ENCODE measurements at regions not wholly inside any gene's neighbourhood (a gene's known extent, or its start where the extent isn't known, plus 50 kb on each side); places are given as distances from the start of the nearest gene placed in this dataset.
"Not testable (repeated sequence)": the region's sequence is repeated elsewhere in the genome, so short reads cannot be mapped to it uniquely, and the experiment has no call there.

GRCh38 chr3:177476921-177477435 is 279.7 kb upstream of the TBL1XR1 start:
- DNase-seq (ENCODE audit: low spot score), result no peak

GRCh38 chr3:177478170-177478867 is 281.0 kb upstream of the TBL1XR1 start:
- DNase-seq (ENCODE audit: low spot score), result no peak

GRCh38 chr3:177479630-177480029 is 282.3 kb upstream of the TBL1XR1 start:
- no peak for DNase-seq (ENCODE audit: low spot score)

- DNase-seq (ENCODE audit: low spot score), result no peak
Measured at GRCh38 chr3:177481329-177481728, 284.0 kb upstream of the TBL1XR1 start.

GRCh38 chr3:177482048-177482691 is 284.9 kb upstream of the TBL1XR1 start:
- no peak for DNase-seq (ENCODE audit: low spot score)

GRCh38 chr3:177483182-177483967 is 286.1 kb upstream of the TBL1XR1 start:
- DNase-seq (ENCODE audit: low spot score), result no peak

- no peak for DNase-seq (ENCODE audit: low spot score)
Measured at GRCh38 chr3:177484206-177484605, 286.9 kb upstream of the TBL1XR1 start.

- DNase-seq (ENCODE audit: low spot score), result no peak
Measured at GRCh38 chr3:177484926-177485325, 287.6 kb upstream of the TBL1XR1 start.

- no peak for DNase-seq (ENCODE audit: low spot score)
Measured at GRCh38 chr3:177487635-177488186, 290.4 kb upstream of the TBL1XR1 start.

GRCh38 chr3:177488740-177489139 is 291.5 kb upstream of the TBL1XR1 start:
- no peak for DNase-seq (ENCODE audit: low spot score)

GRCh38 chr3:177490626-177491025 is 293.3 kb upstream of the TBL1XR1 start:
- DNase-seq (ENCODE audit: low spot score), result no peak

GRCh38 chr3:177491296-177492032 is 294.2 kb upstream of the TBL1XR1 start:
- no peak for DNase-seq (ENCODE audit: low spot score)

- DNase-seq (ENCODE audit: low spot score), result no peak
Measured at GRCh38 chr3:177493091-177493490, 295.8 kb upstream of the TBL1XR1 start.

- no peak for DNase-seq (ENCODE audit: low spot score)
Measured at GRCh38 chr3:177494216-177494615, 296.9 kb upstream of the TBL1XR1 start.

GRCh38 chr3:177495566-177495965 is 298.3 kb upstream of the TBL1XR1 start:
- no peak for DNase-seq (ENCODE audit: low spot score)

- DNase-seq (ENCODE audit: low spot score), result no peak
Measured at GRCh38 chr3:177498037-177498857, 301.0 kb upstream of the TBL1XR1 start.

- DNase-seq (ENCODE audit: low spot score), result not testable (repeated sequence)
Measured at GRCh38 chr3:177499039-177499438, 301.8 kb upstream of the TBL1XR1 start.

- DNase-seq (ENCODE audit: low spot score), result no peak
Measured at GRCh38 chr3:177499779-177500423, 302.6 kb upstream of the TBL1XR1 start.

- DNase-seq (ENCODE audit: low spot score), result no peak
Measured at GRCh38 chr3:177510693-177511216, 313.5 kb upstream of the TBL1XR1 start.

Data from HuH-7.5 (cell line).